Sigmoid colon (tissue), 6 donors: ENCODE measurements at regions not wholly inside any gene's neighbourhood (a gene's known extent, or its start where the extent isn't known, plus 50 kb on each side); places are given as distances from the start of the nearest gene placed in this dataset.

Source experiments
- DNase-seq: peaks from one replicate; pipeline ENCODE4 v3.0.0-alpha.2; 2019
- H3K27ac ChIP-seq, 4 donors: fragments of 200-600 bp; sonication (generic); one replicate each; pipeline ENCODE4 v1.5.1; 2016 to 2019; ENCODE audit warnings: mild to moderate bottlenecking in 1 of 4
- H3K27me3 ChIP-seq, 3 donors: fragments of 200-600 bp; sonication (generic); one replicate each; pipeline ENCODE4 v1.5.1; 2019; ENCODE audit warnings: mild to moderate bottlenecking in 1 of 3
- H3K36me3 ChIP-seq, 4 donors: fragments of 200-600 bp; sonication (generic); one replicate each; pipeline ENCODE4 v1.5.1; 2016 to 2019
- H3K4me1 ChIP-seq, 4 donors: fragments of 200-600 bp; sonication (generic); one replicate each; pipeline ENCODE4 v1.5.1; 2017 to 2019
- H3K4me3 ChIP-seq, 4 donors: fragments of 200-600 bp; sonication (generic); one replicate each; pipeline ENCODE4 v1.5.1; 2017 to 2019; ENCODE audit warnings: mild to moderate bottlenecking in 2 of 4, moderate library complexity in 1 of 4
- H3K9me3 ChIP-seq, 4 donors: fragments of 200-600 bp in 3 of 4; sonication (generic) in 3 of 4; one replicate each; pipeline versions ENCODE4 v1.5.1 to v1.6.1; 2013 to 2019
- CTCF ChIP-seq, 4 experiments: fragments of 450-650 bp in 3 of 4; fragments of 200-600 bp in 1 of 4; IDR thresholded peaks; one replicate each; pipeline ENCODE4 v1.5.1; 2016 to 2019; ENCODE audit warnings: antibody characterized with exemption in 4 of 4, mild to moderate bottlenecking in 3 of 4, moderate library complexity in 2 of 4
- EP300 ChIP-seq, 4 donors: sonication (generic); formaldehyde crosslinking; IDR thresholded peaks; one replicate each; pipeline ENCODE4 v1.6.1; 2017; ENCODE audit warnings: antibody characterized with exemption in 4 of 4
- POLR2A ChIP-seq, 2 donors: fragments of 450-650 bp; IDR thresholded peaks; one replicate each; pipeline ENCODE4 v1.6.1; 2016; ENCODE audit warnings: antibody characterized with exemption in 2 of 2, mild to moderate bottlenecking in 2 of 2, moderate library complexity in 2 of 2
- POLR2AphosphoS5 ChIP-seq, 4 donors: sonication (generic); formaldehyde crosslinking; IDR thresholded peaks; one replicate each; pipeline ENCODE4 v1.6.1; 2017; ENCODE audit warnings: antibody characterized with exemption in 4 of 4
- WGBS, 2 donors: extraction: QIAGEN DNeasy Blood & Tissue Kit; methylation state at CpG; one replicate each; pipeline ENCODE4 v1.1.7; 2013; 5-methylcytosine and 5-hydroxymethylcytosine counted together
- intact Hi-C: fragments of 100-400 bp; cut with DNase I; formaldehyde crosslinking; loops from one replicate; pipeline ENCODE4 v1.15.1; 2023
- donor health status: healthy with polysubstance abuse.
- donor health status: healthy.

DNA sequence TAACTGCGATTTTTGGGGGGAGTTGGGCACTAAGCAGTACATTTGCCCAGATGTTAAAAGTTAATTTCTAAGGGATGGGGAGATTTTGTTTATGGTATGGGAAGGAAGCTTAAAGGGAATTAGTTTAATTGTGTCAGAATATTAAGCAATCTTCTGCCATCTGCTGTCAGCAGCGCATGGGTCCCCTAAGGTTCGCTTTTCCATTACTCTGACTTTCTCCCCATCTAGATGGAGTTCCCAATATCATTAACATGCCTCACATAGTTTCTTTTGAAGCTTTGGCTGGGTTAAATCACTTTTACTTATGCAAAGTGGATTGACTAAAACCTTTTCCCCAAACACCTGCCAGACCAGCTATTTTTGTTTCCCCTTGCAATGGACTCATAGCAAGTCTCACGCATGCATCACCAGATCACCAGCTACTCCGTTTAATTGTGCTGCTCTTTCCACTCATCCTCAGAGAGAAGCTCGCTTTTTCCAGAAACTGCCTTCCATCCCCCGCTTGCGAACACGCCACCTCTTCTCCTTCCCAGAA lies 172.7 kb downstream of the FAT3 start:
- no peaks in the 10 kb centered on the region for H3K27me3 ChIP-seq

GRCh38 chr11:92399705-92400104 lies 175.1 kb downstream of the FAT3 start:
- no peak overlapping the region for H3K27ac ChIP-seq
- H3K27me3 ChIP-seq, result no peaks in the 10 kb centered on the region
- no peak for DNase-seq
- H3K4me1 ChIP-seq, result no peaks in the 10 kb centered on the region
- H3K36me3 ChIP-seq, result no peaks in the 10 kb centered on the region
- H3K9me3 ChIP-seq, result peaks cover 0 to 5% (median 0%) of the 10 kb centered on the region in 4 donors
- H3K4me3 ChIP-seq, result no peak overlapping the region
- WGBS, 2 donors, result 78 to 84% methylated on average over 3 of the region's 3 CpGs
- no peak for TF ChIP-seq POLR2A (IDR thresholded peaks at IDR 0.05)
- no peak for TF ChIP-seq CTCF (IDR thresholded peaks at IDR 0.05)
- no peak for TF ChIP-seq EP300 (IDR thresholded peaks at IDR 0.05)
- intact Hi-C loops, result no loop called here

More for the DNA sequence above, 172.7 kb downstream of the FAT3 start:
- TF ChIP-seq POLR2AphosphoS5 (IDR thresholded peaks at IDR 0.05) (no peak), POLR2A (IDR thresholded peaks at IDR 0.05) (no peak), CTCF (IDR thresholded peaks at IDR 0.05) (no peak), EP300 (IDR thresholded peaks at IDR 0.05) (no peak)
- Histone ChIP-seq H3K27ac (no peak overlapping the region), H3K9me3 (no peaks in the 10 kb centered on the region), H3K4me3 (no peak overlapping the region), H3K36me3 (no peaks in the 10 kb centered on the region), H3K4me1 (no peaks in the 10 kb centered on the region)
- 94 to 95% methylated on average over 9 of the region's 9 CpGs for WGBS, 2 donors
- DNase-seq, result no peak
- intact Hi-C loops, result no loop called here

DNA sequence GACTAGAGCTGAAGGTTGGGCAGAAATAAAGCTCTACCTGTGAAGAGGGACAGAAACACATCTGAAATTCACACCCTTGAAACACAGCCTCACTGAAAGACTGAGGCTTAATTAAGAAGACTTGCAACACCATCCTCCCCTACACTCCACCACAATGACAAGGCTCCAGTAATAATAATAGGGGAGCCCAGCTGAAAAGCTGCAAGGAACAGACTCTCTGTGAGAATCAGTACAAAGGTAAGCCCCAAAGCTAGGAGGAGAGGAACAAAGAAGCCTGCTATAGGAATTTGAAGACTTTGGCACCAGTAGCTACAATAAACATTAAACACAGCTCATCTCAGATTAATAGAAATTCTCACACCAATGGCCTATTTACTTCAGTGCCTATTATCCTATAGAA lies 176.9 kb downstream of the FAT3 start:
- no peak overlapping the region for H3K4me3 ChIP-seq
- H3K27me3 ChIP-seq, result no peaks in the 10 kb centered on the region
- H3K4me1 ChIP-seq, result no peaks in the 10 kb centered on the region
- no peak overlapping the region for H3K27ac ChIP-seq
- intact Hi-C loops, result no loop called here
- peaks cover 0 to 5% (median 0%) of the 10 kb centered on the region in 4 donors for H3K9me3 ChIP-seq
- TF ChIP-seq POLR2AphosphoS5 (IDR thresholded peaks at IDR 0.05), result no peak
- TF ChIP-seq POLR2A (IDR thresholded peaks at IDR 0.05), result no peak
- TF ChIP-seq EP300 (IDR thresholded peaks at IDR 0.05), result no peak
- no peak for TF ChIP-seq CTCF (IDR thresholded peaks at IDR 0.05)
- no peak for DNase-seq
- no peaks in the 10 kb centered on the region for H3K36me3 ChIP-seq

GRCh38 chr11:92406472-92406871 lies 181.9 kb downstream of the FAT3 start:
- DNase-seq, result no peak
- 75 to 82% methylated on average over 2 of the region's 2 CpGs for WGBS, 2 donors
- TF ChIP-seq POLR2AphosphoS5 (IDR thresholded peaks at IDR 0.05) (no peak), POLR2A (IDR thresholded peaks at IDR 0.05) (no peak), CTCF (IDR thresholded peaks at IDR 0.05) (no peak), EP300 (IDR thresholded peaks at IDR 0.05) (no peak)
- Histone ChIP-seq H3K9me3 (peaks cover 0 to 5% (median 0%) of the 10 kb centered on the region in 4 donors), H3K27ac (no peak overlapping the region), H3K4me3 (no peak overlapping the region), H3K36me3 (no peaks in the 10 kb centered on the region), H3K4me1 (no peaks in the 10 kb centered on the region), H3K27me3 (no peaks in the 10 kb centered on the region)
- intact Hi-C loops, result no loop called here

GRCh38 chr11:92409355-92409754 lies 184.7 kb downstream of the FAT3 start:
- WGBS, 2 donors, result 79 to 82% methylated on average over 3 of the region's 3 CpGs
- intact Hi-C loops, result no loop called here
- DNase-seq, result no peak
- no peak overlapping the region for H3K4me3 ChIP-seq
- TF ChIP-seq POLR2AphosphoS5 (IDR thresholded peaks at IDR 0.05) (no peak), POLR2A (IDR thresholded peaks at IDR 0.05) (no peak), CTCF (IDR thresholded peaks at IDR 0.05) (no peak), EP300 (IDR thresholded peaks at IDR 0.05) (no peak)
- H3K4me1 ChIP-seq, result no peaks in the 10 kb centered on the region
- no peaks in the 10 kb centered on the region for H3K27me3 ChIP-seq
- no peaks in the 10 kb centered on the region for H3K9me3 ChIP-seq
- no peaks in the 10 kb centered on the region for H3K36me3 ChIP-seq
- H3K27ac ChIP-seq, result no peak overlapping the region
